Spinal cord (tissue), 9 donors: ENCODE measurements at regions not wholly inside any gene's neighbourhood (a gene's known extent, or its start where the extent isn't known, plus 50 kb on each side); places are given as distances from the start of the nearest gene placed in this dataset.
"Not testable (repeated sequence)": the region's sequence is repeated elsewhere in the genome, so short reads cannot be mapped to it uniquely, and the experiment has no call there.

Experiments
- DNase-seq, 6 donors: peaks; one replicate each; pipeline versions ENCODE4 v3.0.0 to v3.0.0-alpha.2; 2013 to 2015; ENCODE audit warnings: low spot score in 6 of 6, low read depth in 4 of 6
- H3K27ac ChIP-seq: one replicate; pipeline ENCODE4 v1.5.1; 2013; ENCODE audit warnings: low read depth, low read length, control low read depth
- H3K27me3 ChIP-seq: one replicate; pipeline ENCODE4 v1.6.1; 2013; ENCODE audit warnings: low read length; ENCODE audit not compliant: control insufficient read depth, insufficient read depth
- H3K36me3 ChIP-seq: one replicate; pipeline ENCODE4 v1.6.1; 2013; ENCODE audit warnings: low read length; ENCODE audit not compliant: control insufficient read depth, insufficient read depth
- H3K4me1 ChIP-seq: one replicate; pipeline ENCODE4 v1.6.1; 2013; ENCODE audit warnings: low read length; ENCODE audit not compliant: control insufficient read depth, insufficient read depth
- H3K4me3 ChIP-seq: one replicate; pipeline ENCODE4 v1.5.1; 2013; ENCODE audit warnings: low read depth, low read length, control low read depth
- H3K9me3 ChIP-seq: one replicate; pipeline ENCODE4 v1.6.1; 2013; ENCODE audit warnings: low read length; ENCODE audit not compliant: control insufficient read depth, insufficient read depth
- WGBS: methylation state at CpG from one replicate; pipeline ENCODE4 v1.1.5; 2013; ENCODE audit warnings: missing lambda C conversion rate; ENCODE audit not compliant: insufficient coverage; 5-methylcytosine and 5-hydroxymethylcytosine counted together
- donor health status: healthy.

DNA sequence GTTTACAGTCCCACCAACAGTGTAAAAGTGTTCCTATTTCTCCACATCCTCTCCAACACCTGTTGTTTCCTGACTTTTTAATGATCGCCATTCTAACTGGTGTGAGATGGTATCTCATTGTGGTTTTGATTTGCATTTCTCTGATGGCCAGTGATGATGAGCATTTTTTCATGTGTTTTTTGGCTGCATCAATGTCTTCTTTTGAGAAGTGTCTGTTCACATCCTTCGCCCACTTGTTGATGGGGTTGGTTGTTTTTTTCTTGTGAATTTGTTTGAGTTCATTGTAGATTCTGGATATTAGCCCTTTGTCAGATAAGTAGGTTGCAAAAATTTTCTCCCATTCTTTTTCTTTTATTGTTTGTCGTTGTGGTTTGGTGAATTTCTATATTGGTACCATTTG is 242.5 kb downstream of the LRIG3 start:
- not testable (repeated sequence) for H3K9me3 ChIP-seq, DNase-seq, H3K27ac ChIP-seq, H3K4me3 ChIP-seq, H3K27me3 ChIP-seq, H3K4me1 ChIP-seq, H3K36me3 ChIP-seq
- 100% methylated on average over 1 of the region's 3 CpGs for WGBS

DNA sequence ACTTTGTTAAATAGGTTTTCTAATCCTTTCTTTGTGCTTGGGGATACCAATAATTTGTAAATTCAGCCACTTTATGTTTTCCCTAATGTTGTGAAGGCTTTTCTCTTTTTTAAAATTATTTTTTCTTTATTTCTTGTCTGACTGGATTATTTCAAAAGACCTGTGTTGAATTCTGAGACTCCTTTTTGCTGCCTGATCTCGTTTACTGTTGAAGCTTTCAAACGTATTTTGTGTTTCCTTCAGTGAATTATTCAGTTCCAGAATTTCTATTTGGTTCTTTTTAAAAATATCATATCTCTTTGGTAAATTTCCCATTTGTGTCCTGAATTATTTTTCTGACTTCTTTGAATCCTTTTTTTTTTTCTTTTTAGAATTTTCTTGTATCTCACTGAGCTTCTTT is 241.6 kb downstream of the LRIG3 start:
- WGBS: no CpG with 5 or more reads among the region's 2 CpGs
- Histone ChIP-seq H3K27me3 (no peaks in the 10 kb centered on the region), H3K9me3 (peaks cover 8% of the 10 kb centered on the region), H3K27ac (no peak overlapping the region), H3K4me3 (no peak overlapping the region), H3K4me1 (no peaks in the 10 kb centered on the region), H3K36me3 (no peaks in the 10 kb centered on the region)
- no peak for DNase-seq

DNA sequence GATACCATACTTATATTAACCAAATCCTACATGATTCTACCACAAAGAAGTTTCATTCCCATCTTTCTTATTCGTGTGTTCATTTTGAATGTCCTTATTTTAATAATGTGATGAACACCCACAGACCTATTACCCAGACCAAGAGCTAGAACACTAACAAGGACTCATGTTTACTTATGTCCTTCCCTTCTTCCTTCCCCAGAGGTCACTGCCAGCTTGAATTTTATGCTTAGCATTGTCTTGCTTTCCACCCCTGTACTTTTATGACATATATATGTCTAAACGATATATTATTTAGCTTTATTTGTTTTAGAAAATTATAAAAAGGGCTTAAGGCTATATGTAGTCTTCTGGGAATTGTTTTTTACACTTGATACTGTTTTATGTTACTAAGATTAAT is 238.6 kb downstream of the LRIG3 start:
- H3K27me3 ChIP-seq: no peaks in the 10 kb centered on the region
- H3K4me3 ChIP-seq: no peak overlapping the region
- H3K36me3 ChIP-seq: no peaks in the 10 kb centered on the region
- DNase-seq: no peak
- no peak overlapping the region for H3K27ac ChIP-seq
- no peaks in the 10 kb centered on the region for H3K4me1 ChIP-seq
- peaks cover 8% of the 10 kb centered on the region for H3K9me3 ChIP-seq
- WGBS: no CpG with 5 or more reads among the region's 2 CpGs

DNA sequence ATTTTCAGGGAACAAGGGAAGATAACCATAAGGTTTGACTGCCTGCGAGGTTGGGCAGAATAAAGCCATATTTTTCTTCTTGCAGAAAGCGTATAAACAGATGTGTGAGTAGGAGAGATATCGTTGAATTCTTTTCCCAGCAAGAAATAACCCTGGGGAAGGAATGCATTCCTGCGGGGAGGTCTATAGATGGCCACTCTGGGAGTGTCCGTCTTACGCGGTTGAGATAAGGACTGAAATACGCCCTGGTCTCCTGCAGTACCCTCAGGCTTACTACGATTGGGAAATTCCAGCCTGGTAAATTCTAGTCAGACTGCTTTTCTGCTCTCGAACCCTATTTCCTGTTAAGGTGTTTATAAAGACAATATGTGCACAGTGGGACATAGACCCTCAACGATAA is 225.0 kb downstream of the LRIG3 start:
- Histone ChIP-seq H3K27ac (no peak overlapping the region), H3K36me3 (no peaks in the 10 kb centered on the region), H3K4me3 (no peak overlapping the region), H3K27me3 (no peaks in the 10 kb centered on the region), H3K4me1 (no peaks in the 10 kb centered on the region), H3K9me3 (no peaks in the 10 kb centered on the region)
- 91% methylated on average over 7 of the region's 11 CpGs for WGBS
- DNase-seq: no peak

DNA sequence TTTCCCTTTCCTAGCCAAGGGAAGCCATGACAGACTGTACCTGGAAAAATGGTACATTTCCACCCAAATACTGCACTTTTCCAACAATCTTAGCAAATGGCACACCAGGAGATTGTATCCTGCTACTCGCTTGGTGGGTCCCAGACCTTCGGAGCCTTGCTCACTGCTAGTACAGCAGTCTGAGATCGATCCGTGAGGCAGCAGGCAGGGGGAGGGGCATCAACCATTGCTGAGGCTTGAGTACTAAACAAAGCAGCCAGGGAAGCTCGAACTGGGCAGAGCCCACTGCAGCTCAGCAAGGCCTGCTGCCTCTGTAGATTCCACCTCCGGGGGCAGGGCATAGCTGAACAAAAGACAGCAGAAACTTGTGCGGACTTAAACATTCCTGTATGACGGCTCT is 218.8 kb downstream of the LRIG3 start:
- Histone ChIP-seq H3K27ac (no peak overlapping the region), H3K27me3 (no peaks in the 10 kb centered on the region), H3K4me1 (no peaks in the 10 kb centered on the region), H3K36me3 (no peaks in the 10 kb centered on the region), H3K9me3 (no peaks in the 10 kb centered on the region), H3K4me3 (no peak overlapping the region)
- WGBS: 77% methylated on average over 8 of the region's 8 CpGs
- no peak for DNase-seq

DNA sequence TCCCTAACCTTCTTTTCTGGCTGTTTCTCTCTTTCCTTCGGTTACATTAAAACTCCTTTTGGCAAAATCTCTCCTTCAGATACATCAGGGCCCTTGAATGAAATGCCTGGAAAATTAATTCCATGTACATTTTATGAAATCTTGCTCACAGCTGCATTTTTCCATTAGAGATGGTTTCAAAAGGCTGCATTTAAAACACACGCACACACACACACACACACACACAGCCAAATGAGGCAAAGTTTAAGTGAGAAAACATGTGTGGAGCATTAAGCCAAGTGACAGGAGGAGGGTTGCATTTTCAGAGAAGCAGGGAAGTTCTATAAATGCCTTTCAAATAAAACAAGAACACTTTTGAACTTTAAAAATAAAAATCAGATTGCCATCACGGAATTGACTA is 216.4 kb downstream of the LRIG3 start:
- DNase-seq: peak in 1 of 6 donors; percentile 23
- H3K9me3 ChIP-seq: no peaks in the 10 kb centered on the region
- no peaks in the 10 kb centered on the region for H3K36me3 ChIP-seq
- no peak overlapping the region for H3K4me3 ChIP-seq
- no peaks in the 10 kb centered on the region for H3K27me3 ChIP-seq
- no peak overlapping the region for H3K27ac ChIP-seq
- no CpG with 5 or more reads among the region's 3 CpGs for WGBS
- H3K4me1 ChIP-seq: no peaks in the 10 kb centered on the region

DNA sequence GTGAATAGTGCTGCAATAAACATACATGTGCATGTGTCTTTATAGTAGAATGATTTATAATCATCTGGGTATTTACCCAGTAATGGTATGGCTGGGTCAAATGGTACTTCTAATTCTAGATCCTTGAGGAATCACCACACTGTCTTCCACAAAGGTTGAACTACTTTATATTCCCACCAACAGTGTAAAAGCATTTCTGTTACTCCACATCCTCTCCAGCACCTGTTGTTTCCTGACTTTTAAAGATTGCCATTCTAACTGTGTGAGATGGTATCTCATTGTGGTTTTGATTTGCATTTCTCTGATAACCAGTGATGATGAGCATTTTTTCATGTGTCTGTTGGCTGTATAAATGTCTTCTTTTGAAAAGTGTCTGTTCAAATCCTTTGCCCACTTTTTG is 215.5 kb downstream of the LRIG3 start:
- not testable (repeated sequence) for H3K9me3 ChIP-seq, DNase-seq, H3K27ac ChIP-seq, H3K36me3 ChIP-seq, H3K4me1 ChIP-seq, H3K4me3 ChIP-seq, H3K27me3 ChIP-seq

DNA sequence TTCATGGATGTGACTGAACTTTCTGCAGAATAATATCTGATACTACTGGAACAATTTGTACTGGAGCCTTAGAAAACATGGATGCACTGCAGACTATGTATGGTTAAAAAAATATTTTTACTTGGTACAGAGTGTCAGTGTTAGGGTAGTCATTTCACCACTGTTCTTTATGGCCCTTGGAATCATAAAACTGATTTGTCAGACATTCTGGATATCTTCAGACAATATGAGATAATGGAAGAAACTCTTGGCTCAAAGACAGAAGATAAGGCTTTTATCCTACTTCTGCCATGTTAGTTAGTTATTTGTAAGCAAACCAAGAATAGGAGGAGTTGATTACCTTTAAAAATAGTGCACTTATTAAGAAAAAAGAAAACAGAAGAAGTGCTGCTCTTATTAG is 209.4 kb downstream of the LRIG3 start:
- Histone ChIP-seq H3K27ac (no peak overlapping the region), H3K27me3 (no peaks in the 10 kb centered on the region), H3K4me1 (no peaks in the 10 kb centered on the region), H3K4me3 (no peak overlapping the region), H3K9me3 (peaks cover 1% of the 10 kb centered on the region), H3K36me3 (no peaks in the 10 kb centered on the region)
- no peak for DNase-seq

DNA sequence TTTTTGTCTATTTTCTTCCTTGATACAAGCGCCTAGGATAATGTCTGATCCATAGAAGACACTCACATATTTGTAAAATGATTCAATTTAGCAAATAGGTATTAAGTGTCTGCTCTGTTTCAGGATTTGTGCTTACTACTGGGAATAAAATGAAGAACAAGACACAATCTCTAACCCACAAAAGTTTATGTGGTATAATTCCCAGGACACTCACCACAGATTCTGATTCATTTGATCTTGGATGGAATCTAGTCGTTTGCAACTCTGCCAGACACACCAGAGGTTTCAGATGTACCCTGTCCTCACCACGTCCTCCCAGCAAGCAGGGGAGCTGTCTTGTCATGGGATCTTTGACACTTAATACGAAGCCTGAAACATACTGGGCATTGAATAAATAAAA is 208.3 kb downstream of the LRIG3 start:
- no peak overlapping the region for H3K27ac ChIP-seq
- no CpG with 5 or more reads among the region's 4 CpGs for WGBS
- no peak for DNase-seq
- H3K9me3 ChIP-seq: peaks cover 1% of the 10 kb centered on the region
- no peaks in the 10 kb centered on the region for H3K4me1 ChIP-seq
- H3K4me3 ChIP-seq: no peak overlapping the region
- H3K27me3 ChIP-seq: no peaks in the 10 kb centered on the region
- H3K36me3 ChIP-seq: no peaks in the 10 kb centered on the region

DNA sequence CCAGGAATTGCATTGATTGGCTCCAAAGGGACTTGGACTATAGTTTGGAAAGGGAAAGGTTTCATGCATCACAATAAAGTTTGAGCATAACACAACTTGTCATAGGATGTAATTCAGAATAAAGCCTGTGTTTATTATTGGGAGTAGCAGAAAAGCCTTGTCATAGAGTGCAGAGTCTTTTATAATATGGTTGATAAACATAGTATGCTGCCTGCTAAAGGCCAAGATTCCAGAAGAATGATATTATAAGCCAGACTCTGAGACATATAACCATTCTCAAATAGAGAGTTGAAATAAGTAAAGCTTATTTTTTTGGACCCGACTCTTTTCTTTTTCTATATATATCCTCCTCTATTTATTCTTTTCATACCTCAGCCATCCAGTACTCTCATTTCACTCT is 207.3 kb downstream of the LRIG3 start:
- H3K9me3 ChIP-seq: peaks cover 1% of the 10 kb centered on the region
- no CpG with 5 or more reads among the region's 1 CpG for WGBS
- H3K36me3 ChIP-seq: no peaks in the 10 kb centered on the region
- no peaks in the 10 kb centered on the region for H3K4me1 ChIP-seq
- H3K27ac ChIP-seq: no peak overlapping the region
- H3K4me3 ChIP-seq: no peak overlapping the region
- no peaks in the 10 kb centered on the region for H3K27me3 ChIP-seq
- no peak for DNase-seq

DNA sequence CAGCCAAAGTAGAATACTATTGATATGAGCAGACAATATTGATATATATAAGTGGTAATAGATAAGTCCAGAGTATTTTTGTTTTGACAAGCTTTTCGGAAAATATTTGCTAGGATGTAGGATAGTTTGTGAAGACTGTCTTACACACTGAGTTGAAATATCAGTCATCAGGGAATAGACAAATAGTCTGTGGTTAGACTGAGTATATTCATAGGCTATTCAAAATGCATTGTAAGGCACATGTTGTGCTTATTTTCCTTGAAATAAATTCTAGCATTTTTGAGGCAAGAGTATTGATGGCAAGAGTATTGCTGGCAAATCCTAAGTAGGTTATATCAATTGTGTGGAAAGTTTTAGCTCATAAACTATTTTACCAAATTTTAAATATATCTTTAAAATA is 201.1 kb downstream of the LRIG3 start:
- Histone ChIP-seq H3K27me3 (no peaks in the 10 kb centered on the region), H3K4me1 (no peaks in the 10 kb centered on the region), H3K27ac (no peak overlapping the region), H3K4me3 (no peak overlapping the region), H3K9me3 (no peaks in the 10 kb centered on the region), H3K36me3 (no peaks in the 10 kb centered on the region)
- DNase-seq: no peak
- WGBS: no CpG with 5 or more reads among the region's 1 CpG
